GM19397 (cell line): ENCODE measurements at regions not wholly inside any gene's neighbourhood (a gene's known extent, or its start where the extent isn't known, plus 50 kb on each side); places are given as distances from the start of the nearest gene placed in this dataset.

Source experiments
- ATAC-seq: cut with Tn5 transposase; IDR thresholded peaks from one replicate; pipeline ENCODE4 v1.9.1; 2021; ENCODE audit warnings: mild to moderate bottlenecking, moderate library complexity; ENCODE audit not compliant: unreplicated experiment

- ATAC-seq: no peak
These were observed 408.1 kb downstream of the GATA3 start for GRCh38 chr10:8462565-8462964.

GRCh38 chr10:8463853-8464252 is 409.4 kb downstream of the GATA3 start:
- no peak for ATAC-seq

GRCh38 chr10:8468477-8468876 is 414.0 kb downstream of the GATA3 start:
- ATAC-seq: no peak

GRCh38 chr10:8473205-8473604 is 418.7 kb downstream of the GATA3 start:
- ATAC-seq: no peak

GRCh38 chr10:8477300-8477699 is 422.8 kb downstream of the GATA3 start:
- no peak for ATAC-seq

- no peak for ATAC-seq
These were observed 427.4 kb downstream of the GATA3 start for GRCh38 chr10:8481718-8482504.

GRCh38 chr10:8485032-8485431 is 430.5 kb downstream of the GATA3 start:
- no peak for ATAC-seq

- ATAC-seq: no peak
These were observed 432.9 kb downstream of the GATA3 start for GRCh38 chr10:8487346-8487745.

- no peak for ATAC-seq
These were observed 434.7 kb downstream of the GATA3 start for GRCh38 chr10:8489232-8489631.

GRCh38 chr10:8489823-8490222 is 435.3 kb downstream of the GATA3 start:
- ATAC-seq: no peak

- no peak for ATAC-seq
These were observed 443.8 kb downstream of the GATA3 start for GRCh38 chr10:8498290-8498689.

- no peak for ATAC-seq
These were observed 444.4 kb downstream of the GATA3 start for GRCh38 chr10:8498881-8499280.

GRCh38 chr10:8499312-8499711 is 444.8 kb downstream of the GATA3 start:
- no peak for ATAC-seq

GRCh38 chr10:8499752-8500390 is 445.4 kb downstream of the GATA3 start:
- ATAC-seq: no peak

- no peak for ATAC-seq
These were observed 448.1 kb downstream of the GATA3 start for GRCh38 chr10:8502573-8502972.

- no peak for ATAC-seq
These were observed 450.0 kb downstream of the GATA3 start for GRCh38 chr10:8504499-8504898.

- ATAC-seq: no peak
These were observed 452.7 kb downstream of the GATA3 start for GRCh38 chr10:8507156-8507555.

- ATAC-seq: no peak
These were observed 454.4 kb downstream of the GATA3 start for GRCh38 chr10:8508882-8509281.

GRCh38 chr10:8510471-8510870 is 456.0 kb downstream of the GATA3 start:
- ATAC-seq: no peak

- ATAC-seq: no peak
These were observed 456.5 kb downstream of the GATA3 start for GRCh38 chr10:8511026-8511425.

GRCh38 chr10:8513155-8514147 is 459.0 kb downstream of the GATA3 start:
- ATAC-seq: no peak
